ENCODE measurements at regions not wholly inside any gene's neighbourhood (a gene's known extent, or its start where the extent isn't known, plus 50 kb on each side); places are given as distances from the start of the nearest gene placed in this dataset.

DNA sequence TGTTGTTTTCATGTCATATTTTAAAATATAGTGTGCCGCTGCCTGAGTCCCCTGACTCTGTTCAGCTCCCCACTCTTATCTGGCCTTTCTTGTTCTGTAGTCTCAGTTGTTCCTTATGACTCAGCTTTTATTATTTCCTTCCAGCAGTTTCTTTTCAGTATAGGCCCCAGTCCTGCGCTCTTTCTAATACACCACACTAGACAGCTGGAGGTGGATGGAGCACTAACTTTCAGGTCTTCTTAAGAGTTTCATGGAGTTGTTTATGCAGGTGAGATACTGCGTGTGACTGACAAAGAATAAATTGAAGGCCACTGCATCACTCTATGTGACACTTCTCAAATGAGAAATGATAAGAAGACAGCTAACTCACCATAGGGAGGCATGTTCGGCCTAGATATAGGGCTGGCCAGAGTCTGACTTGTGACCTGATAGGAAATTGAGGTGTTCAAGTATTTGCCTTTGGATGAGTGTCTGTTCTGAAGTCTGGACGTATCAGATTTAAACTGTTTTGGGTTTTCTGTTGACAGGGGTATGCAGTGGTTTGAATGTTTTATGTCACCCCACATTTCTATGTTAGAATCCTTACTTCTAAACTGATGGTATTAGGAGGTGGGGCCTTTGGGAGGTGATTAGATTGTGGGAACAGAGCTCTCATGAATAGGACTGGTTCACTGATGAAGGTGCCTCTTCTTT lies 60.8 kb upstream of the CLMN start:
- no peak for DNase-seq

DNA sequence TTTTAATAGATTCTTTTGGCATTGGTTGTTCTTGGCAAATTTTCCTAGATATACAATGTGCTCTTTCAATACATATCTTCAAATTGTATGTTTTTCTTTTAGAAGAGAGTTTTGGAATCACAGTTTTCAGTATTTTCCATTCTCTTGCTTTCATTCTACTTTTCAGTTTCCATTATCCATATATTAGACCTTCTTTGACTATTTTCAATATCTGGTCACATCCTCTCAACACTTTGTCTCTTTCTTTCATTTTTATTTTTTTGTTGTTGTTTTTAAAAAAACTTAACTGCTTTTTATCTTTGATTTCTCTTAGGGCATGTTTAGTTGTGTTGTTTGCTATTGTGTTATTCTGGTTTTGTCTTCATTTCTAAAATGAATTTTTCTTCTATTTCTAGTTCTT lies 59.9 kb upstream of the CLMN start:
- no peak for DNase-seq

DNA sequence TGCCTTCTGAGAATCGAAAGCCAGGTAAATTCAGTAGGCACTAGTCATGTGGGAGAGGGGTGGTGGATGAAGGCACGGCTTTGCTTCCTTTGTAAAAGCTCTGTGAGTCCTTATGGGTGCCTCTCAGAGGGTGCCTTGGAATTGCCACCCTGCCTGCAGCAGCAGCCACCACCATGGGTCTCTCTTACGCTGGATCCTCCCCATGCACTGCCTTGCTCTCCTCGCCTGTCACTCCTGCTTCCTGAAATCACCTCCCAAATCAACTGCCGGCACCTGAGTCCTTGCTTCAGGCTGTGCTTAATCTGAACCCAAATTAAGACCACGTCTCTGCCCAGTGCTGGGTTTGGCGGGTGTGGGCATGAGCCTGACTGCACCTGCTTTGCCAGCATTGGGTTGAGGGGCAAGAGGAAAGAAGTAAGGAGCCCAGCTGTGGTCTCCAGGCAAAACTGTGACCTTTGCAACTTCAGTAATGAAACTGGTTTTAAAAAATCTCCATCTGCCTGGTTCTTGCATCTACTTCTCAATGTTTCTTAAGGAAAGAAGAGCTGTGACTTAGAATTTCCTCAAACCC lies 55.9 kb upstream of the CLMN start:
- no peak for DNase-seq

DNA sequence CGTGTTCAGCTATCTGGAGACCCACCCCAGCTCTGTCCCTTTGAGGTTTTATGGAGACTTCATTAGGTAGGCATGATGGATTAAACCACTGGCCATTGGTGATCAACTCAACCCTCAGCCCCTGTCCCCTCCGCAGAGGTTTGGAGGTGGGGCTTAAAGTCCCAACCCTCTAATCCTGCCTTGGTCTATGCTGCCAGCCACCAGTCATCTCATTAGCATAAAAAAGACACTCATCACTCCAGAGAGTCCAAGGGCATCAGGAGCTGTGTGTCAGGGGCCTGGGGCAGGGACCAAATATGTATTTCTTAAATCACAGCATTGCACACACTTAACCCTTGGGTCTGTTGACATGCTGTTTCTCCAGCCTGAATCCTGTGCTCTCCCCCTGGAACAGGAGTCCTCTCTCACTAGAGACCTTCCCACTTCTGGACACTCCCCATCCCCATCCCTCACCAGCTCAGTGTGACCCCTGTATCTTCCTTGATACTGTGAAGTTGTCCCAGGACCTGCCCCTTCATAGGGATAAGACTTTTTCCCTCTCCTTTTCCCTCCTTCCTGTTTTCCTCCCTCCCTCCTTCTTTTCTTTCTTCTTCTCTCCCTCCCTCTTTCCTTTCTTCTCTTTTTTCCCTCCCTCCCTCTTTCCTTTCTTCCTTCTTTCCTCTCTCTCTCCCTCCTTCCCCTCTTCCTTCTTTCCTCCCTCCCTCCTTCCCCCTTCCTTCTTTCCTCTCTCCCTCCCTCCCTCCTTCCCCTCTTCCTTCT lies 54.7 kb upstream of the CLMN start:
- no peak for DNase-seq

DNA sequence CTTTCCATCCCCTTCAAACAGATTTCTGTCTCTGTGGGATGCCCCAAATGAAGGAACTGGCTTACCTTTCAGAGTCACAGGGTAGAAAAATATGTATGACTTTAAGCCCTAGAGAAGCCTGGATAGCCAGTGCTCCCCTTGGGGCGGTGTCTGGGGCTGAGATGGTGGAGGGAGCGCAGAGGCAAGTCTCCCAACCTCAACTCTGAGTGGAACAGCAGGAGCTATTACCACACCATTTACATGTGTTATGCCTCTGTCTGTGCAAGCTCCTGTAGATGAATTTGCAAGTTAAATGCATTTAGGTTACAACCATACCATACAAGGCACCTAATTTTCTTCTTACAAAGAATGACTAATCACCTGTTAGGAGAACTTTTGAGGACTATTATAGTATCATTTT lies 50.4 kb upstream of the CLMN start:
- DNase-seq: no peak

Measured in GF-D8 (cell line).